RKO (cell line): ENCODE measurements at regions not wholly inside any gene's neighbourhood (a gene's known extent, or its start where the extent isn't known, plus 50 kb on each side); places are given as distances from the start of the nearest gene placed in this dataset.
"Not testable (repeated sequence)": the region's sequence is repeated elsewhere in the genome, so short reads cannot be mapped to it uniquely, and the experiment has no call there.

Experiments used
- DNase-seq: peaks from one replicate; pipeline ENCODE4 v3.0.0-alpha.2; 2016; ENCODE audit warnings: low spot score

DNA sequence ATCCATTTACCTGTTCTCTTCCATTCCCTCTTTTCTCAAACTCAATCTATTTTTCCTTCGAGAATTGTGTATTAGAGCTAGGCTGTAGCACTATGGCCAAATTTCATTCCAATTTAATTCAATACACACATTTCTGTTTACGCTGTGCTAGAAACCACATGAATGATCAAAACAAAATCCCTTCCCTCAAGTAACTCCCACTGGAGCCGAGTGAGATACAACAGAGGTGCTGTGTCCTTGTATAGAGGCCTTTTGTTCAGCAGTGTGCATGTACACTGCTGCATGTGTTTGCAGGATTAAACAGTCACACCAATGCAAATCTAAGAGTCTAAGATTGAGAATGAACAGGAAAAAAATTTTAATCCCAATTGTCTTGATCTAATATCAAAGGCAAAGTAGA lies 734.2 kb downstream of the RAPGEF2 start:
- no peak for DNase-seq

DNA sequence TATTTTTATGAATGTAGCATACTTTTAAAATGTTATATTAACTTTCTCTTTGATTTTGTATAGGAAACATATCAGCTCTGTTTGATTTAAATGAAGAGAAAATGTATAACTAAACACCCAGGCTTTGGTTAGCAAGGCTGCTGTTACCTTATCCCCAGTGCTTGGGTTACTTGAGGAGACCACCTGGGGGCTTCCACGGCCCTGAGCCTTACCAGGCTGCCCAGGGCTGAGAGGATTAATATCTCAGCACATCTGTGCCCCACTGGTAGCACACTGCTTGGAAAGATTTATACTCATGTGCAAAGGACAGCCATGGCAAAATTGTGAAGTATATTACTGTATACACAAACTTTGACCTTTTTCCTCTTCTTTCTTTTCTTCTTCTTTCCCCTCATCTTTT lies 752.9 kb downstream of the RAPGEF2 start:
- DNase-seq = no peak

DNA sequence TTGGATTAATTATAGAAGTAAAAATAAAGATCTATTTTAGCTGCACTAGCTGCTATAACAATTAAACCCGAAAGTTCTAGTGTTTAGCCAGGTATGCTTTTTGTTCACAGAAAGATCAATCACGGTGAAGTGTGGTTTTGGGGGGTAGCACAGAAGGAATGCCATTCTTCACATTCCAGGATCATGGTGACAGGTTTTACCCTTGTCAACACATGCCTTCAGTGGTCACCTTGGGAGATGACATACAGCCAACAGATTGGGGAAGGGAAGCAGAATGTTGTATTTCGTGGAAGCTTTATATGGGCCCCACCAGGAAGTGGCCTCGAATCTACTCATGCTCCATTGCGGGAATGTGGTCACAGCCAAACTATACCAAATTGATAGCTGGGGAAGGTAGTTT lies 753.6 kb downstream of the RAPGEF2 start:
- no peak for DNase-seq

DNA sequence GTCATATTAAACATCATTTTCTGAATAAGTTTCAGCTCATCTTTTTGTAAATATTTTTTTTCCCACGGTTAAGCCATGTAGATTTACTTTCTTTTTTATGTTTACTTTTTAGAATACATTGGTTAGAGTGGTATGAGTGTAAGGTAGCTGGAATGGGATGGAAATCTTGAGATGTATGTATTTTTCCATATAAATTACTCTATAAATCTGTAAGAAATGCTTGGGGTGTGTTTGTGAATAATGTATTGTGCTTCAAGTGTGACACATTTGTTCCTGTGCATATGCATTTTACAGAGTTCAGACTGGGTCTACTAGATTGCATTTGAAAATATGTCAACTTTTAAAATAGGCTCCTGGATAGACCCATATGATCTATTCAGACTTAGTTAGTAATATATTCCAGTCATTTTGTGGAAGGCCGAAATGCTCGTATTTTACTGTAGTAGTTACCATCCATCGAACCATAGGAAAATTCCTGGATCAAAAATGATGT lies 756.8 kb downstream of the RAPGEF2 start:
- no peak for DNase-seq

DNA sequence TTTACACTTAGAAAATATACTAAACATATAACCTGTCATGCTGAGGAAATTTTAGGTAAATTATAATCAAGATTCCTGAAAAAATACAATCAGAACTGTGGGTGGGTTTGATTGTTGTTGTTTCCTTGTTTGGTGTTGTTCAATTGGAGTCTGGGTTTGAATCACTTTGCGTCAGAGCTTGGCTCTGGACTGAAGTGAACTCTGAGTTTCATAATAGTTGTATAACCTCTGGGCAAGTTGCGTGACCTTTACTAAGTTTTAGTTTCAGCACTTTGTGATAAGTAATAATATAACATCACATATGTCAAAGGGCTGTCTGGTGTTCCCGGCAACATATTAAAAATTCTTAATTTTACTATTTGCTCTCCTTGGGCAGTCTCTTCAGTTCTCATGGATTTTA lies 758.1 kb downstream of the RAPGEF2 start:
- DNase-seq = no peak

DNA sequence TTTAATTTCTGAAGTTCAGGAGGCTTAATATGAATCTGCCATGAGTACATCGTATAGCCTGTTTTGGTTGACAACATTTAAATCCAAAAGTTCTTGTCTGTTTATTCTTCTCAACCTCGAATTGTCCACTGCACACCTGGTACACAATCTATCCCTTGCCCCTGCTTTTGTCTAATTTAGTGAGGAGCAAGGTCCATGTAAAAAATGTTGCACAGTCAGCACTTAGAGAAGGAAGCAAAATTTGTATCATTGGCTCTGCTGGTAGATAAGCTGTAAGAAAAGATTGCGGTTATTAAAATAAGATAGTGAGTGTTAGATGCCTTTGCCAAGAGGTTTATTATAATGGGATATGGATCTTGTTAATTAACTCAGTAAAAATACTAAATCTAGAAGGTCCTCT lies 761.5 kb downstream of the RAPGEF2 start:
- DNase-seq = no peak

DNA sequence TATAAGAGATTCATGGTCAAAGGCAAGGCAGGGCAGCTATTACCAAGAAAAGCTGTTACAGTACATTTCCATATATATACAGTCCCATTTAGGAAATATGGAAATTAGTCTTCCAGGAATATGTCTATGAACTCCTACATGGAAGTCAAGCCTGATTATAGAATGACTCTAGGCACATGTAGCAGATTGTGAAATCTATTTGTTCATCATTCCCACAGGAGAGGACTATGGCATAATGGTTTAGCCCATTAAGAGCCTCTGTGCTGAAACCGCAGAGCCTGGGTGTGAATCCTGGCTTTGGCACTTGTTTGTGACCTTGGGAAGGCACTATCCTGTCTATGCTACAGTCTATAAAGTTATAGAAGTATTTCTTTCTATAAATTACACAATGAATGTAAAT lies 764.8 kb downstream of the RAPGEF2 start:
- no peak for DNase-seq

DNA sequence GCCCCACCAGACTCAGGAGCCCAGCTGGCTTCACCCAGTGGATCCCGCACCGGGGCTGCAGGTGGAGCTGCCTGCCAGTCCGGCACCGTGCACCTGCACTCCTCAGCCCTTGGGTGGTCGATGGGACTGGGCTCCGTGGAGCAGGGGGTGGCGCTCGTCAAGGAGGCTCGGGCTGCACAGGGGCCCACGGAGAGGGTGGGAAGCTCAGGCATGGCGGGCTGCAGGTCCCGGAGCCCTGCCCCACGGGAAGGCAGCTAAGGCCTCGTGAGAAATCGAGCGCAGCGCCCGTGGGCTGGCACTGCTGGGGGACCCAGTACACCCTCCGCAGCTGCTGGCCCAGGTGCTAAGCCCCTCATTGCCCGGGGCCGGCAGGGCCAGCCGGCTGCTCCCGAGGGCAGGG lies 766.1 kb downstream of the RAPGEF2 start:
- not testable (repeated sequence) for DNase-seq

DNA sequence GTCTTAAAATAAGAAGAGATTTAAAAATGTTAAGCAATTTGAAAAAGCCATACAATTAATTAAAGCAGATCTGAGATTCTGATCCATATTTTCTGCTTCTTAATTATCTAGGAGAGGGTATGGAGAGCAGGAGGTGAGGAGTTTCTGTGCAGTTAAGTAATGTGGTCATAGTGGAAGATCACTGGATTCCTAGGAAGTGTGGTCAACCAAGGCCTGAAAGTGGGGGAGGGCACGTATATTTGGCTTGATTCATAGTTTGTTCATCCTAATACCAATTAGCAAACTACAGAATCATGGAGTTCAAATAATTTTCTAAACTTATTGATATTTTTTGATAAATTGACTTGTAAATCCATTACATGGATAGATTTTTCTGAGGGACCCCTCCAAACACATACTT lies 768.3 kb downstream of the RAPGEF2 start:
- no peak for DNase-seq

DNA sequence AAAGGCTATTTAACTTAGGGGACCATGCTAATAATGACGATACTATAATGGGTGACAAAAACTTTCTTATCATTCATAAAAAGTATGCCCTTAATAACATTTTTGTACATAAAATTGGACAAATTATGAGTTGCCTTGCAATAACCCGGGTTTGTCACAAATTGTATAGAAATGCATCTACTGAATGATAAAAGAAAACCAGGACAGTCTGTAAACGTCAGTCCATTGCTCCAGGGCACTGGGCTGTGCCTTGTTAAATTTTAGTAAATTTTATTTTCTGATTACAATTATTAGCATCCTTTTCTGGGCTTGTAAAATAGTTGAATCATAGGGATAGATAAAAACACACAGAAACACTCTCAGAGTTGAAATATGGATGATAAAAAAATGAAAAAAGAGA lies 778.3 kb downstream of the RAPGEF2 start:
- DNase-seq = no peak

DNA sequence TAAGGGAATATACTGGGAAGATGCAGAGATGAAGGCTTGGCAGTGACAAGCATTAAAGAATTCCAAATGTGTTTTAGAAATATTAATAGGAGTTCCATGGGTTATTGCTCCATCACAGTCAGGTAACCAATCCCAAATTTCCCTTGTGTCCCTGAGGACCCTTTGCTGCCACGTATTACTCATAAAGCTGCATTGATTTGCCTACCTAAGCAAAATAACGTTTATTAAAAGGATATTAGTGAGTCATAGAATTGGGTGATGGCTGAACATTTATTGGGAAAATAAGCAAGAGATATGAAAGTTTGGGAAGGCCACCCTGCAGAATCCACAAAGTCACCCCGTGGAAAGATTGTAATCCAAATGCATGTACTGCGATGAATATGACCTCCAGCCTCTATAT lies 782.1 kb downstream of the RAPGEF2 start:
- no peak for DNase-seq

DNA sequence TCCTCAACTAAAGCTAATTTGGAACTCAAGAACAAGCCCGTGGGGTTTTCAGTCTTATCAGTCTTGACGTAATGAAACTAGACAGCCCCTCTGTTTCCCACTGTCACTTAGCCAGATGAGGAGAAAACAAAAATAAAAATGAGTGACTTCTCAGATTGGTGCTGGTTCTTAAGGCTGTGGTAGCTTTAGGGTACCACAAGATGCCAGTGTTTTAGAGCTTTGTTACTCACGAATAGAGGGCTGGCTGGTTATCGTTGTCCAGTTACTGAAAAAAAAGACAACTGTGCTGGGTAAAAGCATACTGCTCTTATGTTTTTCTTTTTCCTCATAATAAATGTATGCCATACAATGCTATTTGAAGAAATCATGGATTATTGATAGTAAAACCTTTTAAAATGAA lies 796.7 kb downstream of the RAPGEF2 start:
- DNase-seq = no peak

DNA sequence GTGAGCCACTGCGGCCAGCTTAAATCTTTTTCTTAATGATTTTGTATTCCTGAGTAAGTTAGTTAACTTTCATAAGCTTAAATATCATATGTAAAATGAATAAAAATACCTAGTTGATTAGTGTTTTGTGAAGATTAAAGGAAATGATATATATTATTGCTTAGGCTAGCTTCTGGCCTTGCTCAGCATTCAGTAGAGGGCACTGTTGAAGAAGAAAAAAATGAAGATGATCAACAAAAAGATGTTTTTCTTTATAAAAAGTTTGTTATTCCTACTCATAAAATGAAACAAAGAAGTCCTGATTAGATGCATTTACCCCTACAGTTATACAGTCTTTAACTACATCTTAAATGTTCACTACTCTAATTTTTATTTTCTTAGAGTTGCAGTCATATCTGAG lies 797.7 kb downstream of the RAPGEF2 start:
- DNase-seq = no peak

DNA sequence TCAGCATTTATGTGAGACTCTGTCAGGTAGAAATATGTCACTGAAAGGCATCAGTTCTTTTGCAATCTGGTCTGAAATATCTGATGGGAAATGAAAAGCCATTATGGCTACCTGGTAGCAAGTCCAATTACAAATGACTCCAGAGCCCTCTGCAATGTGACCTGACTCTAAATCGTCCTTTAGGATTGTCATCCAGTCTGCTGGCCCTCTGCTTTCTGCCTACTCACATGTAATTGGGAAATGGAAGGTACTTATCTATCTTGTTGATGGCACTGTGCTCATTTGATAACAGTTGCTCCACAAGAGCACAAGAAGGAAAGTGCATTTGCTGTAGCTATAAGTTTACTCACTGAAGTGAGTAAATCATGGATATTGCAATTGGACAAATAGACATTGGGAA lies 799.8 kb downstream of the RAPGEF2 start:
- DNase-seq = no peak

DNA sequence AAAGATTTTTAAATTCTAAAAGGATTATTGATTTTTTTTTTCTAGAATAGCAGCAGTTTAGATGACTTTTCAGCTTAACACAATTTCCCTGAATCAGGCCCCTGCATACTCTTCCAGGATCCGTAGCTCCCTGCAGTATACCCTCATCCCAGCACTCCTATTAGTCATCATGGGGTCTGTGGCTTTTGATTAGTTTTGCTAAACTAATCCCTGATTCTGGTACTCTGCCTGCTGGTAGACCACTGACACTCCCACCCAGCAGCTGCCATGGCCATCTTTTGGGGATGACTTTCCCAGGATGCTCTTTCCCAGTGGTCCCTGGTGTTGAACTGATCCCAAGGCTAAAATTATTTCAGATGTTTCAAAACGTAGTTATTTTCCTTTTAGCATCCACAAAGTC lies 802.0 kb downstream of the RAPGEF2 start:
- no peak for DNase-seq

DNA sequence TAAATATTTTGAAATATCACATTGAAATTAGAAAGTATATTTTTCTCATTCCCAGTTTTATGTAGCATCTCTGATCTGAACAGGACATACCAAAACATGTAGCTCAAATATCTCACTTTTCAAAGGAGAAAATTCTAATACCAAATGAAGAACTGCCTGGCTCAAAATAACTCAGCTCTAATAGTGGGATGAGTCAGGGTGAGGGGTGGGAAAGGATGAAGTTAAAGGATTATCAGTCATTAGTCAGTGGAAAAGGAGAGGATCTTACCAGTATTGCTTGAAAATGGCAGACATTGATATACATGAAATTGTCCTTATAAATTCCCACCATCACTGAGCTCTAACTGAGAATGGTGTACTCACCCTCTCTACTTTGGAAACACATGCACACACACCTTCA lies 803.2 kb downstream of the RAPGEF2 start:
- no peak for DNase-seq

DNA sequence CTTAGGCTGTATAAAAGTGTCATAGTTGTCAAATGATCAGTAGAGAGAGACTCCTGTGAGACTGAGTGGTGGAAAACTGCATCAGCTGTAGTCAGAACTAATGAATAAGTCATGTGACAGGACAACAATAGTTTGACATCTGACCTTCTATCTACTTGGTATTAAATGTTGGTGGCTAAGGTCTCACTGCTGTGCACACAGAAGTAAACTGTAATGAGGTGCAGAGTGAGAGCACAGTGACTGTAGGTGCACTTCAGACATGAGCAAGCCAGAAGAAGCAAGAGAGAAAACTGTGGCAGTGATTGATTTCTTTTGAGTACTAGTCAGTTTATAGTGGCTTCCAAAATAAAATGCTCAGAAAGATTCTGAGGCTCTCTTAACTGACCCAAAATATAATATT lies 803.6 kb downstream of the RAPGEF2 start:
- DNase-seq = no peak

DNA sequence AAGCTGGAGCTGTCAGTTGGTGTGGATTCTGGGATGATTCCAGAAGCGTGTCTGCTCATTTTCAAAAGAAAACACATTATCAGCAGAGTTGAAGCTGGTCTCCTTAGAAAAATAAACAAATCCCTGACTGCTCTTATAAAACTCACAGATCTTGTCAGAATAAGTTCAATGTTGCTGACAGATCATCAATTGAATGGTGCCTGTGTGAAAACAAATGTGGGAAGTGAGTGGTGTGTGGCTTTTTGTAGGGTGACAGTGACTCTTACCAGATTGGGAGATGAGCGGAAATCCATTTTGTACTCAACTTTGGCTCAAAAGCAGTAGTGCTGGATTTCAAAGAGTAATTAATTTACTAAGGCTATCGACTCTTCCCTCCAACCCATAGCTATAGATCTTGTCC lies 807.8 kb downstream of the RAPGEF2 start:
- DNase-seq = no peak

DNA sequence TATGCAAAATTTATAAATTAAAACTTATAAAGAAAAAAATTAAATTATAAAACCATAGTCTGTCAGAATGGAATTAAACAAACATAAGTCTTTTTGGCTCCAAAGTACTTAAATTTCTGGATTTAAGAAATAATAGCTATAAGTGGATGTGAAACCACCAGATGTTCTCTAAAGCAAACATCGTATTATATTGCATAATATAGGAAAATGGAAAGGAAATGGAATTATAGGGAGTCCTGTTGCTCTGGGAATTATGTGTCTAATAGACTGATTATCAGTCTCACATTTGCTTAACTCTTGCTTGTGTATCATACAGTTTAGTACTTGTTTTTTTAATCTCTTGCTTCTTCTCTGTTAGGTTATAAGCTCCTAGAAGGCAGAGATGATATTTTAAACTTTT lies 819.2 kb downstream of the RAPGEF2 start:
- no peak for DNase-seq

DNA sequence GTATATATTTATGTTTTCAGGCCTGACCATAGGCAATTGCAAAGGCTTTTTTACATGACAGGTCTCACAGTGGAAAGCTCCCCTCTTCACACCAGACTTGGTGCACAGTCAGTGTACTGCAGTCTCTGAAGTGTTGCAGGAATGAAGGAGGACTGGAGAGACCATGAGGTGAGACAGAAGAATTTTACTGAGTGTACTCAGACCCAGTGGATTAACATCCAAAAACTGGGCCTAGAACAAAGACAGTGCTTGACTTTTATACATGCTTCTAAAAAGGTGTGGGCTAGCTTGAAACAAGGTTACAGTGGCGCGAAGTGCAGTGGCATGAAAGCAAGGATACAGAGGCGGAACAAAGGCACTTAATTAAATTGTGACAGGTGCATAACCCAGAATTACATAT lies 822.9 kb downstream of the RAPGEF2 start:
- no peak for DNase-seq

DNA sequence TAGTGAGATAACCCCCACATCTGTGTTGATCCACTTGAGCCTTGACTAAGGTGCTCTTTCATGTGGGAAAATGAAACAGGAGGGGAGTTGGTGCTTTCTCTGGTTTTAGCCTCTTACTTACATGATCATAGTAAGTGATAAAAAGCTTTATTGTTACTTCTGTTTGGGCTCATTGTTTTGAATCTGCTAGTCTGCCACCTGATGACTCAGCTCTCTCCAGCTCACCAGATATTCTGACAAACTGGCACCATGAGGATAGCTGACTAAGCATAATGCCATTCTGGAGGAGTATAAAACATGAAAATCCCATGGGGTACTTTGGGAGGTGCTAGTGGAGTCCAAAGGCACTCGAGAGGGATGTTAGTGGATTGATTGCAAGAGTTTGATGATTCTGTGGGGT lies 824.0 kb downstream of the RAPGEF2 start:
- peak; percentile 5 for DNase-seq

DNA sequence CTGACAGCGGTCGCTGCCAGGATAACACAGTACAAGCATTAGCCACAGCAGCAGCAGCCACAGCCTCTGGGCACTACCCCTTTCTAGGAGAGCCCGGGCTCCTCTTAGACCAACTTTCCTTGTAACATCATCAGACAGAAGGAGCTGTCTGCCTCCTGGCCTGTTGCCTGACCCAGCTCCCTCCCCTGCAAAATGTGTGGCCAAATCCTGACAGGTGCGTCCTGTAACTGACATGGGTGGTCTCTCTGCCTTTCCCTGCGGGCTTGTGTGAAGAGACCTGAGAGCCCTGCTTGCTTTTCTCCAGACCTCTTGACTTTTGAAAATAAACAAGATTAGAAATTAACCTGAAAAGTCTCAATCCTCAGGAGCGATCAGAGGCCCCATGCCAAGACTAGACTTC lies 824.9 kb downstream of the RAPGEF2 start:
- DNase-seq = no peak

DNA sequence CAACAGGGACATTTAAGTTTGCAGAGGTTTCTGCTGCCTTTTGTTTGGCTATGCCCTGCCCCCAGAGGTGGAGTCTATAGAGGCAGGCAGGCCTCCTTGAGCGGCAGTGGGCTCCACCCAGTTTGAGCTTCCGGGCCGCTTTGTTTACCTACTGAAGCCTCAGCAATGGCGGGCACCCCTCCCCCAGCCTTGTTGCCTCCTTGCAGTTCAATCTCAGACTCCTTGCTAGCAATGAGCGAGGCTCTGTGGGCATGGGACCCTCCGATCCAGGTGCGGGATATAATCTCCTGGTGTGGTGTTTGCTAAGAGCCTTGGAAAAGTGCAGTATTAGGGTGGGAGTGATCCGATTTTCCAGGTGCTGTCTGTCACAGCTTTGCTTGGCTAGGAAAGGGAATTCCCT lies 831.7 kb downstream of the RAPGEF2 start:
- not testable (repeated sequence) for DNase-seq

DNA sequence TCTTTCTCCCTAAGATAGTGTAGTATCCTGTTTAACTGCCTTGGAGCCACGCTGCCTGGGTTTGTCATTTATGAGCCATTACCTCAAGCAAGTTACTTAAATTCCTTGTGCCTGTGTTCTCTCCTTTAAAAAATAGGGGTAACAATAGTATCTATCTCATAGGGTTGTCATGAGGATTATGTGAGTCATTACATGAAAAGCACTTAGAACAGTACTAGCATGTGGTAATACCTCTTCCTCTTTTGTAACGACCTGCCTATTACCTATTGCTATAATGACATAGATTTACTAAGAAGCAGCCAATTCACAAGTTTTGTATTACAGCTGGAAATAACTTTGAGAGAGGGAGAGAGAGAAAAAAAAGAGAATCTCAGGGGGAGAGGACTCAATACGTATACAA lies 834.7 kb downstream of the RAPGEF2 start:
- DNase-seq = no peak

DNA sequence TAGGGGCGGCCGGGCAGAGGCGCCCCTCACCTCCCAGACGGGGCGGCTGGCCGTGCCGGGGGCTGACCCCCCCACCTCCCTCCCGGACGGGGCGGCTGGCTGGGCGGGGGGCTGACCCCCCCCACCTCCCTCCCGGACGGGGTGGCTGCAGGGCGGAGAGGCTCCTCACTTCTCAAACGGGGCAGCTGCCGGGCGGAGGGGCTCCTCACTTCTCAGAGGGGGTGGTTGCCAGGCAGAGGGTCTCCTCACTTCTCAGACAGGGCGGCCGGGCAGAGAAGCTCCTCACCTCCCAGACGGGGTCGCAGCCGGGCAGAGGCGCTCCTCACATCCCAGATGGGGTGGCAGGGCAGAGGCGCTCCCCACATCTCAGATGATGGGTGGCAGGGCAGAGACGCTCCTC lies 836.8 kb downstream of the RAPGEF2 start:
- DNase-seq = not testable (repeated sequence)
